NCI-H187 treated with DMSO at 0.1 percent for 48 hours (cell line): ENCODE measurements at regions not wholly inside any gene's neighbourhood (a gene's known extent, or its start where the extent isn't known, plus 50 kb on each side); places are given as distances from the start of the nearest gene placed in this dataset.
"Not testable (repeated sequence)": the region's sequence is repeated elsewhere in the genome, so short reads cannot be mapped to it uniquely, and the experiment has no call there.

Source experiments
- DNase-seq: peaks from one replicate; lab custom pipeline; 2025; lab: John Stamatoyannopoulos, UW

GRCh38 chr20:11511821-11512220 lies 405.9 kb upstream of the BTBD3 start:
- DNase-seq, result no peak

- DNase-seq, result not testable (repeated sequence)
Observed at GRCh38 chr20:11513241-11513745, 404.4 kb upstream of the BTBD3 start.

DNA sequence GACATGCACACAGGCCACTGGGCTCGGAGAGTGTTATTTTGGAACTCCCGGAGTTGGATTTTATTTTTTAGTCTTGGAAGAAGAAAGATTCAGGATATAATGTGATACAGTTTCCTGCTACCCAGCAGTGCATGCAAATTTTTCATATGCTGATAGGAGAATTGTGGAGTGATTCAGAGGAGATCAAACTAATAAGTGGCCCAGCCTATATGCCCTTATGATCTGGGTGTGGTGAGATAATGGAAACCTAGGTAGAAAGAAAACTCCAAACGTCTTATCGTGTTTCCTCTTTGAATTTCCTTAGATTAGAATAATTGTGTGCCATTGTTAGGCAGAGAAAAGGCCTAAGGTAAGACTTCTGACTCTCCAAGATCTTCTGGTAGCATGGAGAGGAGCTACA lies 401.2 kb upstream of the BTBD3 start:
- DNase-seq, result no peak

GRCh38 chr20:11520596-11520995 lies 397.1 kb upstream of the BTBD3 start:
- DNase-seq, result no peak

GRCh38 chr20:11521476-11522365 lies 396.0 kb upstream of the BTBD3 start:
- no peak for DNase-seq

GRCh38 chr20:11522366-11522741 lies 395.3 kb upstream of the BTBD3 start:
- no peak for DNase-seq

DNA sequence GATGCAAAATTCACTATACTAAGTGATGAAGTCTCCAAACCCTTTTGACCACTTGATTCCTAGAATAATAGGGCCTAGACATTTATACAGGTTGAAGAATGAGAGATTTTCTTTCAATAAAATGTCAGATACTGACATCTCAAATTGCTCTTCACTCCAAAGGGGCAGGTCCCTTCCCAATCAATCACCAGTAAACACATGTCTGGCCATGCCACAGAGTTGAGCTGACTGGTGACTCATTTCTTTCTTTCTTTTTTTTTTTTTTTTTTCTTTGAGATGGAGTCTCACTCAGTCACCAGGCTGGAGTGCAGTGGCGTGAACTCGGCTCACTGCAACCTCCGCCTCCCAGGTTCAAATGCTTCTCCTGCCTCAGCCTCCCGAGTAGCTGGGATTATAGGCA lies 388.6 kb upstream of the BTBD3 start:
- no peak for DNase-seq

- no peak for DNase-seq
Observed at GRCh38 chr20:11537032-11537431, 380.7 kb upstream of the BTBD3 start.

- no peak for DNase-seq
Observed at GRCh38 chr20:11539450-11539849, 378.2 kb upstream of the BTBD3 start.

GRCh38 chr20:11540558-11540957 lies 377.1 kb upstream of the BTBD3 start:
- no peak for DNase-seq

GRCh38 chr20:11542645-11543044 lies 375.0 kb upstream of the BTBD3 start:
- DNase-seq, result no peak

DNA sequence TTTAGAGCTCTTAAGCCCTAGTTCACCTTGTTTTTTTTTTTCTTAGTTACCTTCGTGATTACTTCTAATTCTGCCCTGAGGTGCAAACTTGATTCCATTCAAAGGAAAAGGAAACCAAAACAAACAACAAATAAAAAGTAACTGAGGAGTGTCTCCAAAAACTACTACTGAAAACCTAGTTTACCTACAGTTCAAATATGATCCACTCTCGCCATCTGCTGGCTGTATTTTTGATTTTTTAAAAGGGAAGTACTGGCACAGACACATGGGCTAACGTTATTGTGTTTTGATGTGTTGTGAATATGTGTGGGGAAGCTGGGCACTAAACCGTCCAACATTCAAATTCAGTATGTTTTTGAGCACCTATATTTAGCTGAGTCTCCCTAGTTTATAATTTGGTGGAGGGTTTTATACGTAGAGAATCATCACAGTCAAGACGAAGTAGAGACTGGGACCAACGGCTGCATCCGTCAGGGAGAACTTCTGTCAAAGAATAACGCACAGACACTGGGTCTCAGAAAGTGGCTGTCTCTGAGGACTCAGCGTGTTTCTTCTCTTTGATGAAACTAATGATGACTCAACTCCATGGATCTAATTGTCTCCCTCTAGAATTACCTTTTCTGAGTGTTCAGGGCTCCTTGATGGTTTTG lies 373.5 kb upstream of the BTBD3 start:
- peak; percentile 23 for DNase-seq

- no peak for DNase-seq
Observed at GRCh38 chr20:11546939-11547338, 370.8 kb upstream of the BTBD3 start.

- DNase-seq, result no peak
Observed at GRCh38 chr20:11549172-11550103, 368.3 kb upstream of the BTBD3 start.

DNA sequence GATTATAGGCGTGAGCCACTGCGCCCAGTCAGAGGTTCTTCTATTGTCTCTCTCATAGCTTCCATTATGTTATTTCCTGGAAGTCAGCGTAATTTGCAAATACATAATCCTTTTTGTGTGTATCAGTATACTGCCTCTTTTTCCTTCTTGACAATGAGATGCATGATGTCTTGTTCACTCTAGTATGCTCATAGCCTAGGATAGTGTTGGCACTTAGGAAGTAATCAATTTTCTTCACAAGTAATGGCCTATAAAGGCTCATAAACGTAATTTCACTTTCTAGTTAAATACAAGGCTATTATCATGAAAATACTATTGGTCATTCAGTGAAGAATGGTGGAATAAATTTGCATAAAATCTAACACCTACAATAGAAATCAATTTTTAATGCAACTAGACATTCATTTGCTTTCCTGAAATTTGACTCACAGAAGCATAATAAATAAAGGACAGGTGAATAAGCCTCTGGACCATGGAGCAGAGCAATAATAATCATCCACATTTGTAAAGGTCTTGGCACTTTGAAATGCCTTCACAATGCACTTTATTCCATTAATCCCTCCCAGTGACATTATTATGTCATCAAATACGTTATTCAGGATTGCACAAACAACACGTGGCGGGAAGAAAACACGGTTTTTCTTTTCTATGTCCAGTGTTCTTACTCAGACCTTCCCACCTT lies 366.9 kb upstream of the BTBD3 start:
- DNase-seq, result no peak

DNA sequence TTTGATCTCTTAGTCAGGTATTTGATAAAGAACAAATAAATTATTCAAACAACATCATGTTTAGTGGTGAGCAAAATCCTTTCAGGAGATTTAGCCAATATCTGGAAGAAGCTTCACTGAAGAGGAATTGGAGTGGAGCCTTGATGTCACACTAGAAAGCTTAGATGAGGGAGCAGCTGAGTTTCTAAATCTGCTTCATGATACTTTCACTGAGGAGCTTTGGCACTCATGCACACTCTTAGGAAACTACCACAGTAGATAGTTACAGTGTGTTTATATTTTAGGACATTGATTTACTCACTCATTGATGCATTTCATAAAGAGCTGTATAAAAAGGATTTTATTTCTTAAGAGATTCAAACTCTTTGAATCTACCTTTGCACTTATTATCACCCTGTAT lies 366.2 kb upstream of the BTBD3 start:
- no peak for DNase-seq

DNA sequence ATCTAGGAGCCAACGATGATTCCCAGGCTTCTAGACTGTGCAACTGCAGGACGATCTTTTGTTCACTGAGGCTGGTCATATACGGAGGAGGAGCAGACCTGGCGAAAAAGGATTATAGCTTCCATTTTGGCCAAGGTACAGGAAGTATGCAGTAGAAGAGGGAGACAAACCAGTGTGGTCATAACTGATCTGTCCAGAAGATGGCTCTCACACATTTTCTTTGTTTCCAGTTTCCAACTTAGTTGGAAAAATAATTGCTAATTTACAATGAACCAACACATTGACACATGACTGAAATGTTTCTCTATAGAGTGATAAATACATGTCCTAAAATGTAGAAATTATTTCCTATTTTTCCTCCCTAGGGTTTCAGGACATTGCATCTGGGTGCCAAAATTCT lies 364.1 kb upstream of the BTBD3 start:
- no peak for DNase-seq

DNA sequence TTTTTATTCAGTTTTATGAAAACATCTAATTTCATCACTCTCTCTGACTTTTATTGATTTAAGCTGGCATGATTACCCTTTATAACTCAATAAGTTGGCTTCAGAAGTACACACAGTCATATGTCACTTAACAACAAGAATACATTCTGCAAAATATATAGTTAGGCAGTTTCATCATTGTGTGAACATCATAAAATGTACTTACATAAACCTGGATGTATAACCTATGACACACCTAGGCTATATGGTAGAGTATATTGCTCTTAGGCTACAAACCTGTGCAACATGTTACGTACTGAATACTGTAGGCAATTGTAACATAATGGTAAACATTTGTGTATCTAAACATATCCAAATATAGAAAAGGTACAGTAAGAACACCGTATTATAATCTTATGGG lies 362.2 kb upstream of the BTBD3 start:
- DNase-seq, result no peak

GRCh38 chr20:11556410-11556809 lies 361.3 kb upstream of the BTBD3 start:
- no peak for DNase-seq

GRCh38 chr20:11564491-11564890 lies 353.2 kb upstream of the BTBD3 start:
- DNase-seq, result no peak

DNA sequence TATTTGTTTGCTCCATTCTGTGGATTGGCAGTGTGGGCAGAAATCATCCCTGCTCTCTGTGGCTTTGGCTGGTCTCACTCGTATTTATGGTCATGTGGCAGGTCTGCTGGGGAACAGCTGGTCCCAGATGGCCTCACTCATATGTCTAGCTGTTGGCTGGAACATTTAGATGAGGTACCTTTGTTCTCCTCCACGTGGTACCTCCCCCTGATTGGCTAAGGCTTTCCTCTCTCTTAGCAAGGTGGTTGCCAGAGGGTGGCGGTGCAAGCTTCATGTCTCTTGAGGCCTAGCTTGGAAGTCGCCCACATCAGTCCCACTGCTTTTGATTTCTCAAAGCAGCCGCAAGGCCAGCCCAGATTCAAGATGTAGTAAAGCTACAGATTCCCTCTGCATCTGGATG lies 348.5 kb upstream of the BTBD3 start:
- no peak for DNase-seq

- DNase-seq, result no peak
Observed at GRCh38 chr20:11573507-11573906, 344.2 kb upstream of the BTBD3 start.
